Neural crest cell (in vitro differentiated cells): ENCODE measurements at regions not wholly inside any gene's neighbourhood (a gene's known extent, or its start where the extent isn't known, plus 50 kb on each side); places are given as distances from the start of the nearest gene placed in this dataset.

Experiments
- DNase-seq: peaks from one replicate; pipeline ENCODE4 v3.0.0; 2021; ENCODE audit warnings: low read depth, mixed read lengths, low spot score
- H3K27ac Mint-ChIP-seq: one replicate; pipeline ENCODE4 v1.8.0; 2021; ENCODE audit warnings: mild to moderate bottlenecking, mixed read lengths; ENCODE audit not compliant: unreplicated experiment
- H3K27me3 Mint-ChIP-seq: 2 replicates; pipeline ENCODE4 v1.8.0; 2021; ENCODE audit warnings: low read depth, mild to moderate bottlenecking, mixed read lengths
- H3K36me3 Mint-ChIP-seq: 2 replicates; pipeline ENCODE4 v1.8.0; 2021; ENCODE audit warnings: low read depth, mild to moderate bottlenecking, mixed read lengths
- H3K4me1 Mint-ChIP-seq: 2 replicates; pipeline ENCODE4 v1.8.0; 2021; ENCODE audit warnings: mixed read lengths
- H3K4me3 Mint-ChIP-seq: one replicate; pipeline ENCODE4 v1.8.0; 2021; ENCODE audit warnings: mild to moderate bottlenecking, mixed read lengths
- H3K9me3 Mint-ChIP-seq: 2 replicates; pipeline ENCODE4 v1.8.0; 2021; ENCODE audit warnings: mixed read lengths
- TF ChIP-seq, protein P1 (sequence below): fragments of 200-600 bp; sonication (generic); conservative IDR thresholded peaks from 2 replicates; pipeline ENCODE4 v1.5.0; 2021; ENCODE audit warnings: antibody characterized with exemption, mild to moderate bottlenecking

DNA sequence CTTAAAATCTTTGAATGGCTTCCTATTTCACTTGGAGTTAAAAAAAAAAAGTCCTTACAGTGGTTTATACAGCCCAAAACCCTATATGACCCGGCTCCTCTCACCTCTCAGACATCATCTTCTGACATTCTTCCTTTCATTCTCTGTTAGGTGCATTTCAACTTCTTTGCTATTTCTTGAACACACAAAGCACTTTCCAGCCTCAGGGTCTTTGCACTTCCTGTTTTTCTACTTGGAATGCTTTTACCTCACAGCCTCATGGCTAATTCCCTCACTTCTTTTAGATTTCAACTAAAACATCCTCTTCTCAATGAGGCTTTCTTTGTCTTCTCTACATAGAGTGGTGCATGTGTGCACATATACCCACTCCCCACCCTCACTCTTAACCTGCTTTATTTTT lies 91.0 kb upstream of the MB21D2 start:
- Mint-ChIP-seq H3K27me3 (no peaks in the 10 kb centered on the region), H3K9me3 (peaks cover 13% of the 10 kb centered on the region)
- no peak for DNase-seq

DNA sequence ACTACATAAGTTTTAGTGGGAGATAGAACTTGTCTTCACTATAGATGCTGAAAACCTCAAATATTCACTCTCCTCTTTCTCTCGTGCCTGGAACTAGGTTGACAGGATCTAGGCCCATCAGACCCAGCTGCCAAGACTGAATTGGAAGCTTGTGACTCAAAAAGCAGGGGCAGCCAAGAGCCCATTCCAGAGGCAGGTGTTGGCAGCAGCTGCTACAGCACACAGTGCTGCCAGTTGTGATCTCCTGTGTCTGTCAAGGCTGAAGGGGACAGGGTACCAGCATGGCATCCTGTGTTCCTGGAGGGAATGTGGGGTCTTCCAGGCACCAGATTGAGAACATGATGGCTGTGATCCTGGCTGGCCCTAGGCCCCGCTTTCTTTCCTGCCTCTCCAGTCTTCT lies 92.5 kb upstream of the MB21D2 start:
- no peaks in the 10 kb centered on the region for H3K4me1 Mint-ChIP-seq
- no peak overlapping the region for H3K4me3 Mint-ChIP-seq
- TF ChIP-seq, protein P1, sequence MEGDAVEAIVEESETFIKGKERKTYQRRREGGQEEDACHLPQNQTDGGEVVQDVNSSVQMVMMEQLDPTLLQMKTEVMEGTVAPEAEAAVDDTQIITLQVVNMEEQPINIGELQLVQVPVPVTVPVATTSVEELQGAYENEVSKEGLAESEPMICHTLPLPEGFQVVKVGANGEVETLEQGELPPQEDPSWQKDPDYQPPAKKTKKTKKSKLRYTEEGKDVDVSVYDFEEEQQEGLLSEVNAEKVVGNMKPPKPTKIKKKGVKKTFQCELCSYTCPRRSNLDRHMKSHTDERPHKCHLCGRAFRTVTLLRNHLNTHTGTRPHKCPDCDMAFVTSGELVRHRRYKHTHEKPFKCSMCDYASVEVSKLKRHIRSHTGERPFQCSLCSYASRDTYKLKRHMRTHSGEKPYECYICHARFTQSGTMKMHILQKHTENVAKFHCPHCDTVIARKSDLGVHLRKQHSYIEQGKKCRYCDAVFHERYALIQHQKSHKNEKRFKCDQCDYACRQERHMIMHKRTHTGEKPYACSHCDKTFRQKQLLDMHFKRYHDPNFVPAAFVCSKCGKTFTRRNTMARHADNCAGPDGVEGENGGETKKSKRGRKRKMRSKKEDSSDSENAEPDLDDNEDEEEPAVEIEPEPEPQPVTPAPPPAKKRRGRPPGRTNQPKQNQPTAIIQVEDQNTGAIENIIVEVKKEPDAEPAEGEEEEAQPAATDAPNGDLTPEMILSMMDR: no peak
- DNase-seq: no peak
- H3K27me3 Mint-ChIP-seq: no peaks in the 10 kb centered on the region
- H3K9me3 Mint-ChIP-seq: peaks cover 13% of the 10 kb centered on the region
- no peaks in the 10 kb centered on the region for H3K36me3 Mint-ChIP-seq
- H3K27ac Mint-ChIP-seq: no peak overlapping the region

More for the DNA sequence above, 91.0 kb upstream of the MB21D2 start:
- Mint-ChIP-seq H3K4me3 (no peak overlapping the region), H3K4me1 (no peaks in the 10 kb centered on the region), H3K36me3 (no peaks in the 10 kb centered on the region), H3K27ac (no peak overlapping the region)
- TF ChIP-seq, protein P1: no peak

DNA sequence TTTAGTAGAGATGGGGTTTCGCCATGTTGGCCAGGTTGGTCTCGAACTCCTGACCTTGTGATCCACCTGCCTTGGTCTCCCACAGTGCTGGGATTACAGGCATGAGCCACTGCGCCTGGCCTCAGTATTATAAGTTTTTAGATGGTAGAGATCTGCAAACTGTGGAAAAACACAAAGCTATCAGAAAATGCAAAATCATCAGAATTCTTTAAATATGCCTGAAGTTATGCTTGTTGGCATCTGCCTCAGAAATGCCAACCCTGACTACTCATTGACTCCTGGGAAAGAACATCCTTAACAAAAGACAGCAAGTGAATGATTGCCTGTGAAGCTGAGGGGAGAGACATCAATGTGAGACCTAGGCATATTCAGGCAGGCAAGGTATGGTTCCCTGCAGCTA lies 94.3 kb upstream of the MB21D2 start:
- DNase-seq: no peak
- Mint-ChIP-seq H3K9me3 (peaks cover 11% of the 10 kb centered on the region), H3K4me1 (peaks cover 5% of the 10 kb centered on the region), H3K36me3 (no peaks in the 10 kb centered on the region), H3K27me3 (no peaks in the 10 kb centered on the region), H3K27ac (no peak overlapping the region), H3K4me3 (no peak overlapping the region)
- TF ChIP-seq, protein P1: no peak

DNA sequence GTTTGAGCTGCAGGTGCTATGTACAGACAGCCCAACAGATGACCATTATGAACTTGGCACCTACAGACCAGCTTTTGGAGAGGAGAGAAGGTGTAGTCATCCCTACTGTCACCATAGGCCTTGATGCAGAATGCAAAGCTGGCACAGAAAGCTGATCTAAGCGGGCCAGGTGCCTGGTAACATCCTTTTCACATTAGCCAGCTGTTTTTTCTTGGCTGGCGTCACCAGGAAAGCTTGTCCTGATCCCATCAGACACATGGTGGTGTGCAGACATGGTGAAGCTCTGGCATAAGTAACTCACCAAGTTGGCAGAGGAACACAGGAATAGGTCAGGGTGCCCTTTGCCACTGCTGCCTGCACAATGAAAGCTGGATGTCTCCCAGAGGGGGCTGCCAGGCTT lies 97.2 kb upstream of the MB21D2 start:
- Mint-ChIP-seq H3K27ac (no peak overlapping the region), H3K27me3 (no peaks in the 10 kb centered on the region), H3K9me3 (peaks cover 11% of the 10 kb centered on the region), H3K4me3 (no peak overlapping the region), H3K4me1 (peaks cover 5% of the 10 kb centered on the region), H3K36me3 (no peaks in the 10 kb centered on the region)
- TF ChIP-seq, protein P1: no peak
- no peak for DNase-seq

DNA sequence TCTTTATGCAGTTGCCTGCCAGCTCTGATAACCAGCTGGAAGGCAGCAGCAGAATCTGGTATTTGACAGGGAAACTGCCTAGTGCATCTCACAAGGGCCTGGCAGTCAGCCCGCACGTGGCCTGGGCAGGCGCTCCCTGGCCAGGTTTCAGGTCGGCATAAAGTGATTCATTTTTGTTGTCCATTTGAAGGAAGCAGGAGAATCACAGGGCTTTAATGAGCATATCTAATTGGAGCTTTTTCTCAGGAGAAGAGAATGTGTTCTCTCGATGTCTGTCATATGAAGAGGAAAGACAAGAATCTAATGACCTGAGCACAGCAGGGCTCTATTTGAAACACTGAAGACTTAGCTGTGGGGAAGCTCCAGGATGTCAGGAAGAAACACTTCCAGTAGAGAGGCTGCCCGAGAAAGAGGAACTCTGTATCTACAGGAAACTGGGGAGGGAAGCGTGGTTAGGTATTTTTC lies 98.8 kb upstream of the MB21D2 start:
- Mint-ChIP-seq H3K4me1 (peaks cover 5% of the 10 kb centered on the region), H3K27me3 (no peaks in the 10 kb centered on the region), H3K4me3 (no peak overlapping the region), H3K9me3 (peaks cover 11% of the 10 kb centered on the region), H3K27ac (no peak overlapping the region), H3K36me3 (no peaks in the 10 kb centered on the region)
- TF ChIP-seq, protein P1: no peak
- DNase-seq: no peak
